Endothelial cell (in vitro differentiated cells): ENCODE measurements at regions not wholly inside any gene's neighbourhood (a gene's known extent, or its start where the extent isn't known, plus 50 kb on each side); places are given as distances from the start of the nearest gene placed in this dataset.

Experiments used
- DNase-seq: peaks from one replicate; pipeline ENCODE4 v3.0.0; 2021; ENCODE audit warnings: low spot score
- H3K27ac Mint-ChIP-seq: one replicate; pipeline ENCODE4 v1.8.0; 2021; ENCODE audit warnings: mixed read lengths, inconsistent platforms; ENCODE audit not compliant: unreplicated experiment
- H3K27me3 Mint-ChIP-seq: one replicate; pipeline ENCODE4 v1.8.0; 2021; ENCODE audit warnings: mild to moderate bottlenecking, moderate library complexity, mixed read lengths, inconsistent platforms; ENCODE audit not compliant: unreplicated experiment
- H3K36me3 Mint-ChIP-seq: one replicate; pipeline ENCODE4 v1.8.0; 2021; ENCODE audit warnings: mild to moderate bottlenecking, low read depth, mixed read lengths, inconsistent platforms; ENCODE audit not compliant: unreplicated experiment
- H3K4me1 Mint-ChIP-seq: one replicate; pipeline ENCODE4 v1.8.0; 2021; ENCODE audit warnings: mild to moderate bottlenecking, mixed read lengths, inconsistent platforms; ENCODE audit not compliant: unreplicated experiment
- H3K4me3 Mint-ChIP-seq: one replicate; pipeline ENCODE4 v1.8.0; 2021; ENCODE audit warnings: mild to moderate bottlenecking, mixed read lengths, inconsistent platforms; ENCODE audit not compliant: unreplicated experiment
- H3K9me3 Mint-ChIP-seq: one replicate; pipeline ENCODE4 v1.8.0; 2021; ENCODE audit warnings: mixed read lengths, inconsistent platforms; ENCODE audit not compliant: unreplicated experiment
- CTCF ChIP-seq: fragments of 200-600 bp; sonication (generic); IDR thresholded peaks from one replicate; pipeline ENCODE4 v1.5.0; 2021; ENCODE audit warnings: antibody characterized with exemption; ENCODE audit not compliant: unreplicated experiment

- Mint-ChIP-seq H3K4me1 (no peaks in the 10 kb centered on the region), H3K36me3 (no peaks in the 10 kb centered on the region), H3K27ac (no peak overlapping the region), H3K9me3 (no peaks in the 10 kb centered on the region), H3K27me3 (no peaks in the 10 kb centered on the region), H3K4me3 (no peak overlapping the region)
- TF ChIP-seq CTCF, result no peak
- DNase-seq, result no peak
Observed at GRCh38 chr4:92059615-92060014, 244.2 kb upstream of the GRID2 start.

- no peak overlapping the region for H3K27ac Mint-ChIP-seq
- H3K27me3 Mint-ChIP-seq, result no peaks in the 10 kb centered on the region
- TF ChIP-seq CTCF, result no peak
- no peak for DNase-seq
- no peaks in the 10 kb centered on the region for H3K4me1 Mint-ChIP-seq
- no peaks in the 10 kb centered on the region for H3K9me3 Mint-ChIP-seq
- H3K4me3 Mint-ChIP-seq, result no peak overlapping the region
- H3K36me3 Mint-ChIP-seq, result no peaks in the 10 kb centered on the region
Observed at GRCh38 chr4:92060333-92060732, 243.4 kb upstream of the GRID2 start.

- Mint-ChIP-seq H3K4me3 (no peak overlapping the region), H3K4me1 (no peaks in the 10 kb centered on the region), H3K9me3 (peaks cover 5% of the 10 kb centered on the region), H3K27ac (no peak overlapping the region), H3K36me3 (peaks cover 4% of the 10 kb centered on the region), H3K27me3 (no peaks in the 10 kb centered on the region)
- no peak for DNase-seq
- TF ChIP-seq CTCF, result no peak
Observed at GRCh38 chr4:92064574-92064973, 239.2 kb upstream of the GRID2 start.

- H3K27me3 Mint-ChIP-seq, result no peaks in the 10 kb centered on the region
- DNase-seq, result no peak
- H3K9me3 Mint-ChIP-seq, result peaks cover 13% of the 10 kb centered on the region
- no peak overlapping the region for H3K4me3 Mint-ChIP-seq
- H3K27ac Mint-ChIP-seq, result no peak overlapping the region
- H3K36me3 Mint-ChIP-seq, result peaks cover 7% of the 10 kb centered on the region
- H3K4me1 Mint-ChIP-seq, result no peaks in the 10 kb centered on the region
- no peak for TF ChIP-seq CTCF
Observed at GRCh38 chr4:92066485-92066884, 237.3 kb upstream of the GRID2 start.

- no peak for DNase-seq
- Mint-ChIP-seq H3K27ac (no peak overlapping the region), H3K4me1 (no peaks in the 10 kb centered on the region), H3K27me3 (peaks cover 1% of the 10 kb centered on the region), H3K4me3 (no peak overlapping the region), H3K36me3 (peaks cover 16% of the 10 kb centered on the region), H3K9me3 (peaks cover 20% of the 10 kb centered on the region)
- TF ChIP-seq CTCF, result no peak
Observed at GRCh38 chr4:92071587-92071986, 232.2 kb upstream of the GRID2 start.
